ENCODE measurements at regions not wholly inside any gene's neighbourhood (a gene's known extent, or its start where the extent isn't known, plus 50 kb on each side); places are given as distances from the start of the nearest gene placed in this dataset.

DNA sequence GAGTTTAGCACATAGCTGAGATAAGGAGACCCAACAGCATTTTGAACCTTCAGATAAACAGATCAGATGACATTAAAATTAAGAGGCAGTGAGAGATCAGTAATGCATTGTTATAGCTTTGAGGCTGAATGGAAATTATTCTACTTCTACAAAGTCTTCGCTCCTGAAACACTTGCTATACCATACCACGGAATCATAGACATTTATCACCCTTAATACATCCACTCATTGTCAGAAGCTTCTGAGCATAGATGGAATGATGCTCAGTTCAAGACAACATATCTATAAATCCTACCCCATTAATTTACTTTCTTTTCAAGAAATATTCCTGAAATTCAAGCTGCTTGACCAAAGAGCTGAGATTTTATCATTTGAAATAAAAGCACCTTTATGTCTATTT, 266.7 kb downstream of the C3orf38 start:
- FAIRE-seq (no peak), DNase-seq (ENCODE audit: insufficient read length, low spot score) (no peak)
- no peak for TF ChIP-seq CTCF (IDR thresholded peaks at IDR 0.05; ENCODE audit: insufficient read depth, missing control alignments)

DNA sequence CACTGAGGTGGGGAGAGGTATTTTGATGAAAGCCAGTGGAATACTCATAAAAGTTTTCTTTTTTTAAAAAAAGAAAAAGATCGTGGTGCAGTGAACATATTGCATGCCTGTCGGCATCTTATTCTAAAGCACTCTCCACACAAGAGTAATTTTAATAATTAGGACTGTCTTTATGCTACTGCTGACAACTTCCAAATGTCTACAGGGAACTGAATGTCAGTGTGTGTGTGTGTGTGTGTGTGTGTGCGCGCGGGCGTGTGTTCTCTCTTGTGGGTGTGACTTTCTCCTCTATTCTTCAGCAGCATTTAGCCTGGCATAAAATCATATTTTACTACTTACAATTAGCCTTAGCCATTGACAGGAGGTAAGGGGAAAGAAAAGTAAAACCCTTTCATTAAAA, 268.5 kb downstream of the C3orf38 start:
- TF ChIP-seq CTCF (IDR thresholded peaks at IDR 0.05; ENCODE audit: insufficient read depth, missing control alignments) = no peak
- FAIRE-seq (no peak), DNase-seq (ENCODE audit: insufficient read length, low spot score) (no peak)

DNA sequence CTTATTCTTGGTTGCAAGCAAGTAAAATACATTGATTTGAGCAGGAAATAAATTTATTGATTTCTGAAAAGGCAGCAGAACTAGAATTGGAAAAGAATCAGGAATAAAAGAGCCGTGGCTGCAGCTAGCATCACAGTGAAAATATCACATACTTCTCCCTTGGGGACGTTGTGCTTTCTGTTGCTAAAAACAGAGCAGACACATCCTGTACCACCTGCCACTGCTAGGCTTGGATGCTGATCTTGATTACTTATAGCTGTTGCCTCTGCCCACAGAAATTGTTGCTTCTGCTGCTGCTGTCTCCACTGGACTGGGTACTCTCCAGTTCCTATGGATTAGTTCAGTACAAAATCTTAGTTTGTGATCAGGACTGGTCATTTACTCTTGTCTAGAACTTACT, 283.8 kb downstream of the C3orf38 start:
- no peak for TF ChIP-seq CTCF (IDR thresholded peaks at IDR 0.05; ENCODE audit: insufficient read depth, missing control alignments)
- no peak for DNase-seq (ENCODE audit: insufficient read length, low spot score)
- no peak for FAIRE-seq

DNA sequence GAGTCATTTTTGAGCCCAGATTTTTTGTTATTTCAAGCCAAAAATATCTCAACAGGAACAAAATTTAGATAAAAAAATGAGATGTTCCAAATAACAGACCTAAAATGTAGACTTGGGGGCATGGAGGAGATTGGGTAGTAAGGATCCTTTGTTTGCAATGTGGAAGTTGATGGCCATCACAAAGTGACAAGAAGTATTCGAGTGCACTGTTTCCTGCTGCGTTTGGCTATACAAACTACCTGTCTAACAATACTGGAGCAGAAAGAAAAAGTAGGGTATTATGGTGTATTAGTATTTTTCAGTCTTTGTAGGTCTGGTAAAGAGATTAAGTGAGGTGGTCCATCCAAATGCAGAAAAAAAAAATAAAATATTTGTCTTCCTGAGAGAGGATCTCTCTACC, 284.2 kb downstream of the C3orf38 start:
- DNase-seq (ENCODE audit: insufficient read length, low spot score) (no peak), FAIRE-seq (no peak)
- no peak for TF ChIP-seq CTCF (IDR thresholded peaks at IDR 0.05; ENCODE audit: insufficient read depth, missing control alignments)

DNA sequence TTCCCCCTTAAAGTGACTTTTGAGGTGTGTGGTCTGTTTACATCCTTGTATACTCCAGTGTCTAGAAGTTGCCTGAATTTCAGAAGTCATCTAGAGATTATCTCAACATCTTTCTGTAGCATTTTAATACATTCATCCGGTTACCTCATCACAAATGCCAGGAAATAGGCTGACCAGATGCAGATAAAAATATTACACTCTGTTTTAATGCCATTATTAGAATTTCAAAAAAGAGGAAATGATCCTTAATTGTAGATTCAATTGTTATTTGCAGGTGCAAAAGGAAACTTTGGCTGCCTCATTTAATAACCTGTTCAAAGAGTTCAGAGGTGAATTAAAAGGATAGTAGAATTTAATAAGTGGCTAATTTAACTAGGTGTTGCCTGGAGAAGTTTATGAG, 290.9 kb downstream of the C3orf38 start:
- DNase-seq (ENCODE audit: insufficient read length, low spot score) = no peak
- no peak for FAIRE-seq
- TF ChIP-seq CTCF (IDR thresholded peaks at IDR 0.05; ENCODE audit: insufficient read depth, missing control alignments) = no peak

DNA sequence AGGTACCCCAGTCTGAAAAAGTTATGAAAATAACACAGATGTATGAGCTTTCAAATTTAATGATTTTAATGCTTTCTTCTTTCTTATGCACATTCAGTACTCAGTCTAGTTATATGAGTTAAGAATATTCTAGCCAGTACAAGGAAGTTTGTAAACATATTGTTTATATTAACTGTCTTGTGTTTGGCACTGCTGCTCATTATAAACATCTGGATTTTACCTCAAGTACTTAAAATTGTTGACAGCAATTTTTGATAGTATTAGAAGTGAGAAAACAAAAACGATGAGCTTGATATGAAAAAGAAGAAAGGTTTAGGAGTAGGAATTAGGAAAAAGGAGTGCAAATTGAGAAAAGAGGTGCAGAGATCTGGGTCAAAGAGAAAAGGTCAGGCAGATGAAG, 293.3 kb downstream of the C3orf38 start:
- DNase-seq (ENCODE audit: insufficient read length, low spot score) (no peak), FAIRE-seq (no peak)
- no peak for TF ChIP-seq CTCF (IDR thresholded peaks at IDR 0.05; ENCODE audit: insufficient read depth, missing control alignments)

DNA sequence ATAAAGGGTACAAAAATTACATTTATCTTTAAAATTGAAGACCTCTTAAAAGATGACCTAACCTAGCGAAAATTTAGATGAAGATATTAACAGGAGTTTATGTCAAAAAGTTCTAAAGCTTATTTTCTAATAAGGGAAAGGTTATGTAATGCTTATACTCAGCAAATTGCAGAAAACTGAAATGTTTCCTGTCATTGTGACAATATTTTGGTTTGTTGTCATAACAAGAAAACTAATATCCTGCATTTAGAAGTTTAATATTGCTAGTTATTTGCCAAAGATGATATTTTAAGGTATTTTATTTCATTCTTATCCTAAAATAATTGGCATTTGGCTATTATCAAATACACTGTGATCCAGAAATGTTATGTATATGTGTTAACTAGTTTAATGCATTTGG, 294.5 kb downstream of the C3orf38 start:
- DNase-seq (ENCODE audit: insufficient read length, low spot score) = no peak
- TF ChIP-seq CTCF (IDR thresholded peaks at IDR 0.05; ENCODE audit: insufficient read depth, missing control alignments) = no peak
- no peak for FAIRE-seq

Measured in D721Med (cell line).